SW480 (cell line): ENCODE measurements at regions not wholly inside any gene's neighbourhood (a gene's known extent, or its start where the extent isn't known, plus 50 kb on each side); places are given as distances from the start of the nearest gene placed in this dataset.

Experiments used
- DNase-seq: peaks from one replicate; pipeline ENCODE4 v3.0.0-alpha.2; 2016; ENCODE audit warnings: low spot score

DNA sequence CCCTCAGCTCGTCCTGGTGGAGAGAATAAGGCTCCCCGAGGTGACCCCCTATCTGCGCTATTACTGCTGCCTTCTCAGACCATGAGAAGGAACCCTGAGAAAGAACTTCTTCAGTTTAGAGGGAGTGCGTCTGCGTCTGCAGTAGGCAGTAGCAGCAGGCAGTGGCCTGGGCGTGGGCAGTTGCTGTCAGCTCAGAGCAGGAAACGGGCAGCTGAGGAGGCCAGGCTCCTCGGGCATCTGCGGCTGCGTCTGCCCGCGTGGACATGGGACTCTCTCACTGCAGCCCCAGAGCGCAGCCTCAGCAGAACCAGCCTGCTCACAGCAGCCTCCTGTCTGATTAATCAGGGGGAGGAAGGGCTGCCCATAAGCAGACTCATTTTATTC lies 49.8 kb upstream of the FCN1 start:
- no peak for DNase-seq

DNA sequence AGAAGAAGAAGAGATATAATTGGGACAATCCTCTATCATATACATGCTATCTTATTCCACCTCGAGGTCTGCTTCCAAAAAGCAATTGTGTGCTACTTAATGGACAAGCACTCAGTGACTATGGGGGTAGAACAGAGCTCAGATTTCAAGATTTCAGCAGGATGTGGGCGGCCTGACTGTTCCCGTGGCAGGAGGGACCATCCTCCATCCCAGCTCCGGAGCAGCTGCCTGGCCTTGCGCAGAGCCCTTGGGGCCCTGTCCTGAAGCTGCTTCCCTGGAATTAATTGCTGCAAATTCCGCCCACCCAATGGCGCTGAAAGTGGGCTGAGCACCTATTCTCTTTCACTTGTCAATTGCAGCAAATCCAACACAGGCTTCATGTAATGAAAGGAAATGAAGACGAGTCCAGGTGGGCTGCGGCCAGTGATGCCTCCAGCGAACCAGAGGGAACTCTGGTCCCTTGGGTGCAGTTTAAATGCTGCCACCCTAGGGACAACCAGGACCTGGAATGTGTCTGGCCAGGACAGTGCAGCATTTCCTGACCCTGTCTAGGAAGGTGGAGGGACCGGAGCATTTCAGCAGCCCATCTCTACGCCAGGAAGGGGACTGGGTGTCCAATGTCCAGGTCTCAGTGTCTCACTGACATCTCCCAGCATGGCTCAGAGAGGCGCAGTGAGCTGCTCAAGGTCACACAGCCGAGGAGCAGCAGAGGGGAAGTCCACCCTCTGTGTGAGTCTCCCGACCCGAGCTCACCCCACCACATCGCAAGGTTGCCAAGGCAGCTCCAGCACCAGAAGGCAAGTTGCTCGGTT lies 50.5 kb upstream of the FCN1 start:
- no peak for DNase-seq

DNA sequence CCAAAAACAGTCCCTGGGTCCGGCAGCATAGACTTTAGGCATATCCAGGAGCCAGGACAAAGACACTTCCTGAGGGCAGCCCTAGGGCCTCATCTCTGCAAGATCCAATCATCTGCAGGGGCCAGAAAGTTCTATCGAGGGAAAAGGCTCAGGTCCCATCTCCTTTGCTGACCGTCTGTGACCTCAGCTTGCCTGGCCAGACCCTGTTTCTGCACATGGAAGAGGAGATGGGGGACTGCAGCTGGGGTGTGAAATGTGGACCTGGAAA lies 51.0 kb upstream of the FCN1 start:
- DNase-seq: no peak

DNA sequence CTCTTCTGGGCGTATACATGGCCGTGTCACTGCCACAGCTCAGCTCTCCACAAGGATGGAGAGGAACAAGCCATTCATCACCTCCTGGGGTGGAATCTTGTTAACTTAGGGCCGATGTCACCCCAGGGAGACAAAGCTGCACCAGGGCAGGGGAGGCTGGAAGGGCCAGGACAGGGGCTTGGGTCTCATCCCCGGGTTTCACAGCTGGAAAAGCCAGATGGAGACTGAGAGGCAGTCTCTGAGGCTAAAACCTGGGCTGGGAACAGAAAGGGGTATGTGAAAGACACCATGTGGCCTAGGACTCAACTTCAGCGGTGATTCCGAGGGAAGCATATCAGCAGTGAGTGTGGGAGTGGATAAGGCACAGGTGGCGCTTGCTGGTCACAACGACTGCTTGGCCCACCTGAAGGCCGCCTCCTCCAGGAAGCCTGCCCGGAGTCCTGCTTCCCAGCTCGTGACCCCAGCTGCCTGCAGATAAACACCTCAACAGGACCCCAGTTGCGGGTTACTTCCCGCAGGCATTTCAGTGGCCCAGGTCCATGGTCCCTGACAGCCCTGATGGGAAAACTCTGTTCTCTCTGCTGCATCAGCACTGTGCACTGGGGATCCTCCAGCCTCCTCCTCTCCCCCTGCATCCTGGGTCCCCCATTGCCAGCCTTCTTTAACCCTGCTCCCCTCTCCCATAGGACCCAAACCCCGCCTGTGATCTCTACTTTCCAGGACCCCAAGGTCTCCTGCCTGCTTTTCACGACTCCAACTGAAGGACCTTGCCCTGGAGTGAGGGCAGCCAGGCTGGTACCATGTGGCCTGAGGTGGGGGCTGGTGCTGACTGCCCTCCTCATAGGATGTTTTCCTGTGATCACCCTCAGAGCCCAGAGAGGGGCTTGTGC lies 51.7 kb upstream of the FCN1 start:
- DNase-seq: no peak

DNA sequence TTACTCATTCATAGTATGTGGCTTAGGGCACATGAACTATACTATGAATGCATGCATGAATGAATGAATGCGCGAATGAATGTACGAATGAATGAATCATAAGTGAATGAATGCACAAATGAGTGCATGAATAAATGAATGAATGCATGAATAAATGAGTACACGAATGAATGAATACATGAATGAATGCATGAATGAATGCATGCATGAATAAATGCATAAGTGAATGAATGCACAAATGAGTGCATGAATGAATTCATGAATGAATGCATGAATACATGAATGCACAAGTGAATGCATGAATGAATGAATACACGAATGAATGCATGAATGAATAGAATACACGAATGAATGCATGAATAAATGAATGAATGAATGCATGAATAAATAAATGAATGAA lies 52.5 kb upstream of the FCN1 start:
- no peak for DNase-seq

DNA sequence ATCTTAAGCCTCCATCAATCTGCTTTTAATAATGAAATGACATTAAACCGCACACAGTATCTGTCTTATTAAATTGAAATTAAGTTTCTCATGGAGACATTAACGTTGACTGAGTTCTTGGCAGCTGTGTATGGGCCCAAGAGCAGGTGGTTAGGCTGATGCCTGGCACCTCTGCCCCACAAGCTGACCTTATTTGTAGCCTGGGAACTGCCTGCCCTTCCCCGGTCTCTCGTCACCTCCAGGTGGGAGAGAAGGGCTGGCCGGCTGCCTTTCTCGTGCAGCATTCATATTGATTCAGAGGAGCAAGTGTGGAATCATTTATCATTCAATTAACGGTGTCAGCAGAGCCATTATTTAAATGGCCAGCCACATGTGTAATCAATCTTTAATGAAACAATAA lies 53.0 kb upstream of the FCN1 start:
- DNase-seq: no peak

DNA sequence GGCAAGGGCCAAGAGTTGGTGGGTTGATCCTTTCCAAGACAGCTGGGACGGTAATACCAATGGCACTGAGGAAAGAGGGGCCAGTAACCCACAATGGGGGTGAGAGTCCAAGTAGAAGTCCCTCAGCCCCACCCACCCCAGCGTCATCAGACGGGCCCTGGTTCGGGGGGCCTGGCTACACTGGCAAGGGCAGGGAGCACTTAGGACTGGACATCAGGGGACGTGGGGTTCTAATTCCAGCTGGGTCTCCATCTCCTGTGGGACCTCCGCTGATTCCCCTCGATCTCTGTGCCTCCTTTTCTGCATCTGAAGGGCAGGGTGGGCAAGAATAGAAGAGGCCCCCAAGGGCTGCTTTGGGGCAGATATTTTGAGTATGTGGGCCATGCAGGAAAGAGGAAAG lies 53.5 kb upstream of the FCN1 start:
- DNase-seq: no peak

DNA sequence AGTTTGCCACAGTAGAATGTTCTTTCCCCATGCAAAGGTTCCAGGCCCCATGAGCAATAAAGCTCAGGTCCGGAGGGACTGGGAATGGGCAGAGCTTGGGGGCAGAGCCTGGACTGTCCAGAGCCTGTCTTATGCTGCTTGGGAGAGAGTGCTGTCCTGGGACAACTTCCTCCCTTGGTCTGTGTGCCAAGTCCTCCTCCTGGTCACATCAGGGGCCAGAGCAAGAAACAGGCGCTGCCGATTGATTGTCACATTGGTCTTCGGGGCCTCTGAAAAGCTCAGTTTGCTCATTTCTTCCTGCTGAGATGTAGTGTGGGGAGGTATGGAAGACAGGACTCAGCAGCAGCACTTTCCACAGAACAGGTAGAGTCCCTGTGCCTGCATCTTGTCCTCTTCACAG lies 54.0 kb upstream of the FCN1 start:
- no peak for DNase-seq

DNA sequence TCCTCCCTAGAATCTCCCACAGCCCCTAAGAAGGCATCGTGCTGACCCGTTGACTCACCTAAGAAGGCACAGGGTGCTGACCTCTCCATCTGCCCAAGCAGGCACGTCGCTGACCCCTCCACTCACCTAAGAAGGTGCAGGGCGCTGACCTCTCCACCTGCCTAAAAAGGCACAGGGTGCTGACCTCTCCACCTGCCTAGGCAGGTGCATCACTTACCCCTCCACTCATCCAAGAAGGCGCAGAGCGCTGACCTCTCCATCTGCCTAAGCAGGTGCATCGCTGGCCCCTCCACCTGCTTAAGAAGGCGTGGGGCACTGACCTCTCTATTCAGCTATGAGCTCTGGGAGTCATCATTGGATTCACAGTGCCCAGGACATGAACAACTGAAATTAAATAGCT lies 54.4 kb upstream of the FCN1 start:
- DNase-seq: no peak

DNA sequence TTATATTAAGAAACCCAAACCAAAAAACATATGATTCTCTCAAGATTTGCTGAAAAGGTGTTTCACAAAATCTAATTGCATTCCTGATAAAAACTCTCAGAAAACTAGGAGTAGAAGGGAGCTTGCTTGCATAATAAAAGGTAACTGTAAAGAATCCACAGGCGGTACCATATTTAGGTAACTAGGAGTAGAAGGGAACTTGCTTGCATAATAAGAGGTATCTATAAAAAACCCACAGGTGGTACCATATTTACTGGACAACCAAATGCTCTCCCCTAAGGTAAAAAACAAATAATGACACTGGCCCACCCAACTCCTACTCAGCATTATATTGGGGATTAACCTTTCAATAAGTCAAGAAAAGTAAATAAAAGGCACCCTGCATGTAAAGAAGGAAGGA lies 57.5 kb upstream of the FCN1 start:
- no peak for DNase-seq

DNA sequence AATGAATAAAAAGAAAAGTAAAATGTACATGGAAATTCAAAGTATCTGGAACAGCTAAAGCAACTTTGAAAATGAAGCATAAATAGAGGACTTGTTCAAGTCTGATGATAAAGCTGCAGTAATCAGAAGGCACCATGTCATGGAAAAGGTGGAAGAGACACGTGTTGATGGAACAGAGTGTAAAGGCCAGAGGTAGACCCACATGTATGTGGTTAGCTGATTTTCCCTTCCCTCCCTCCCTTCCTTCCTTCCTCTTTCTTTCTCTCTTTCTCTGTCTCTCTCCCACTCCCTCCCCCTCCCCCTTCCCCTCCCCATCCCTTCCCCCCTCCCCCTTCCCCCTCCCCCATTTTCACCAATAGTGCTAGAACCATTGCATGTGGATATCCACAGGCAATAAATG lies 58.7 kb upstream of the FCN1 start:
- no peak for DNase-seq

DNA sequence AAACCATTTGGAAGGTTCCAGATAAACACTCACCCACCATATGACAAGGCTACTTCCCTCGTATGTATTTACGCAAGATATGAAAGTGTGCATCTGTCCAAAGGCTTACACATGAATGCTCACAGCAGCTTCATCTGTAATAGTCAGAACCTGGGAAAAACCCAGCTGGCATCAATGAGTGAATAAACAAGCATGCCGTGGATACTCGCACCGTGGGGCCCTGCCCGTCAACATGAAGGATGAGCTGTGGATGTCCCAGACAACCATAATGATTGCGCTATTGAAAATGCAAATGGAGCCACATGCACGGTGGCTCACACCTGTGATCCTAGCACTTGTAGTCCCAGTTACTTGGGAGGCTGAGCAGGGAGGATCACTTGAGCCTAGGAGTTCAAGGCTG lies 60.6 kb upstream of the FCN1 start:
- no peak for DNase-seq

DNA sequence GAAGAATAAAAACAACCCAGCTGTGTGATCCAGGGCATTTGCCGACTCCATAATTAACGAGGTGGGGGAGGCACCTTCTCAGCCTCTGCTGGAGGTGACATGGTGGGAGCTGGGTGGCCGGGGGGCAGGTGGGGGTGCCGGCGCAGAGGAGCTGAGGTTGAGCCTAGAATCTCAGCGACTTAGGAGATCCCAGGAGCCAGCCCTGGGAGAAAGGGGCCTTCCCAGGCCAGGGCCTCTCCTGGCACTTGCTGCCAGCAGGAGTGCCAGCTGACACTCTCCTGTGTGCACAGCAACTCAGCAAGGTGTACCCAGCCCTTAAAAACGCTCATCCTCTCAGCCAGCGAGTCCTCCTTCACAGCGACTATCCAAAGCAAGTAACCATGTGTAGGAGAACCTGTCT lies 62.8 kb upstream of the FCN1 start:
- DNase-seq: no peak

DNA sequence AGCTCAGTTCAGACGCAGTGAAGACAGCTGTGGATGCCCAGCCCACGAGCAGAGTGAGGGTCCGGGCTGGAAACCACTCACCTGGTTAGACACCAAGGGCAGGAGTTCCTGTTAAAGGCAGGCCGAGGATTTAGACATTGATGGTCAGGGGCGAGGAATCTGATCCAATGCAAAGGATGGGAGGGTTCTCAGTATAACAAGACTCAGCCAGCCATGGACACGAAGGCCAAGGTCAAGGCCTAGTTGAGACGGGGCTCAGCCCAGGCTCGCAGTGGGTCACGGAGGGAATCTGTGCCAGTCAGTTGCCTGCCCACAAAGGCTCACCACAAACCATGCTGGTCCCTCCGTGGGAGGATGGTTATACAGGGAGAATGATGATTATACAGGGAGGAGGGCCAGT lies 63.3 kb upstream of the FCN1 start:
- no peak for DNase-seq

DNA sequence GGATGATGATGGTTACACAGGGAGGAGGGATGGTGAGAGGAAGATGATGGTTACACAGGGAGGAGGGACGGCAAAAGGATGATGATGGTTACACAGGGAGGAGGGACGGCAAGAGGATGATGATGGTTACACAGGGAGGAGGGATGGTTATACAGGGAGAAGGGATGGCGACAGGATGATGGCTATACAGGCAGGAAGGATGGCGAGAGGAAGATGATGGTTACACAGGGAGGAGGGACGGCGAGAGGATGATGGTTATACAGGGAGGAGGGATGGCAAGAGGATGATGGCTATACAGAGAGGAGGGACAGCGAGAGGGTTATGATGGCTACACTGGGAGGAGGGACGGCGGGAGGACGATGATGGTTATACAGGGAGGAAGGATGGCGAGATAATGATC lies 64.1 kb upstream of the FCN1 start:
- no peak for DNase-seq

DNA sequence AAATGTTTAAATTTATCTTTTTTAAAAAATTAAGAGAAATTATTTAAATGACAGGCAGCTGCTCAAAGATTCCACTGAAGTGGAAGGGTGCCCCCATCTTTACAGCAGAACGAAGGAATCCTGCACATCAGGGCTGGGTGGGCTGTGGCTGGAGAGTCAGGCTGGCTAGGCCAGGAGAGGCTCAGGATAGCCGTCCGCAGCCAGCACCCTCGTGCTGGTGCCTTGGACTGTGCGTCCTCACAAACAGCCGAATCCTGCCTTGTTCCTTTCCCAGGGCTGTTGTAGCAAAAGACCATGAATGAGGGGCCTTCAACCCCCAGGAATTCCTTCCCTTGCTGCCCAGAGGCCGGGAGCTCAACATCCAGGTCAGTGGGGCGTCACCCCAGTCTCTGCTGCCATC lies 64.6 kb upstream of the FCN1 start:
- no peak for DNase-seq

DNA sequence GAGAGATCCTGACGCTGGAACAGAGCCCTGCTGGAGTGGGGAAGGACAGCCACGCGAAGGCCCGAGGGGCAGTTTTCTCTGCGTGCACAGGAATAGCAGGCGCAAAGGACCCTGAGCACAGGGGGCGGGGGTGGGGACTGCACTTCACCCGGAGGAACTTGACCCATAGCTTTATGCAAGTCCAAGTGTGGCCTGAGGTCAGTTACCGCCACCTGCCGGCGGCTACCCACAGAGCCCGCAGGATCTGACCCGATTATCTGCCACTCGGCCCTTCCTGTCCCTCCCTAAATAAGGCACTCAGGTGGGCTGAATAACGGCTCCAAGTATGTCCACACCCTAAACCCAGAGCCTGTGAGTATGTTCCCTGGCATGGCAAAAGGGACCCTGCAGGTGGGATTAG lies 65.4 kb upstream of the FCN1 start:
- no peak for DNase-seq

DNA sequence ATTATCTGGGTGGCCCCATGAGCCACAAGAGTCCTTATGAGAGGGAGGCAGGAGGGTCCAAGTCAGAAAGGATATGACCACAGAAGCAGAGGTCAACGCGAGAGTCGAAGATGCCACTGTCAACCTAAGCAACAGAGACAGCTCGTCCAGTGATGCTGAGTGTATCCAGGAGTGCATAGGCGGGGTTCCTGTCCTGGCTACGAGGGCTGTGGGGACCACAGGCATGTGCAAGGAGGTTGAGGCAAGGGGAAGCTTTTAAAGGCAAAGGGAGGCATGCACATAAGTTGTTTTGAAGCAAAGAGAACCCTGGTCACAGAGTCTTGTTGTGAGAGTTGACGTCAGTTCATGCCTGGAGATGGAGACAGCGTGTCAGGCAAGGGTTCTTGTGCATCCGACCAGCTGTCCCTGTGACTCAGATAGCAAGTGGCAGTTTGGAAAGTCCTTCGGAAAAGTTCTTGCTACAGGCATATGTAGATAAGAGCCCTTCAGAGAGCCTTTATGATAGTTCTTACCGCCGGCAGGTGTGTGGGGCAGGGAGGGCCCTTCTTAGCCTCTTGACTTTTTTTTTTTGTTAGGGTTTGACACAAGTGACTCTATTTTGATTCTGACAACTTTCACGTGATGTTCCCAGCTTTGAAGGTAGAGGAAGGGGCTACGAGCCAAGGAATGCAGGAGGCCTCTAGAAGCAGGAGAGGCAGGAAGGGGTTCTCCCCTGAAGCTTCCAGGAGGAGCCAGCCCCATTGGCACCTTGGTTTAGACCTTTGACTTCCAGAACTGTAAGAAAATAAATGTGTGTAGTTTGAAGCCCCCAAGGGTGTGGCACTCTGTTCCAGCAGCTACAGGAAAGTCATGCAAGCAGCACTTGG lies 66.0 kb upstream of the FCN1 start:
- DNase-seq: no peak

DNA sequence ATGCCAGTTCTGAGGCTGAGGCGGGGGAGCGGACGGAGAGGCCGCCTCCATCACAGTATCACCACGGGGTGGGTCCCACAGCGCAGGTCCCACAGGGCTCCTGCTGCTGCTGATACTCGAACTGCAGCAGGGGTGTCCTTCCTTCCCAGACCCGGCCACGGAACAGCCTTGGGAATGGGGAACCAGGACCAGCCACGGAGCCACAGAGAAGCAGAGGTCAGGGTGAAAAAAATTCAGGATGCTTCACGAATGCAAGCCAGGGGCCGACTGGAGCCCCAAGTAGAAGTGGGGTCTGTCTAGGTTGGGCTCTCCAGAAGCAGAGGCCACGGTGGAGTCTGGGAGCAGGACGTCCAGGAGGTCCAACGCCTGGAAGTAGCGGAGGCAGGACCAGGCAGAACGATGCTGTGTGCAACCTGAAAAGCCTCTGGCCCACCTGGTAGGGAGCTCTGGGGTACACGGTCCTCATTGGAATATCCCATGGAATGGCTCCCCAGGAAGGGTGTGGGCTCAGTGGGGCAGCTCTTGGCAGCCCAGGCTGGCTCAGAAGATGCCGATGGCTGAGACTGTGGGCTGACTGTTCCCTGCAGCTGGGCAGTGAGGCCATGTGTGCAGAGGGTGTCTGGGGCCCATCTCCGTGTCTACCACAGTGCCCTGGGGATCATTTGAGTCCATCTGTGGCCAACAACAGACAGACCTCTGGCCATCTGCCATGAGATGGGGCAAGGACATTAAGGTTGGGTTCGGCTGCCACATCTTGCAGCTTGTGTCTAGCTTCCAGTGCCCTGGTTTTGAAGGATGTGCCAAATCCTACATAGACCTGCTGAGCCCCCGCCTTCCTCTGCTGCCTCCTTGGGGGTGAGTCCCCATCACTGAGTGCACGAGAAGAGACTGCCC lies 66.9 kb upstream of the FCN1 start:
- no peak for DNase-seq

DNA sequence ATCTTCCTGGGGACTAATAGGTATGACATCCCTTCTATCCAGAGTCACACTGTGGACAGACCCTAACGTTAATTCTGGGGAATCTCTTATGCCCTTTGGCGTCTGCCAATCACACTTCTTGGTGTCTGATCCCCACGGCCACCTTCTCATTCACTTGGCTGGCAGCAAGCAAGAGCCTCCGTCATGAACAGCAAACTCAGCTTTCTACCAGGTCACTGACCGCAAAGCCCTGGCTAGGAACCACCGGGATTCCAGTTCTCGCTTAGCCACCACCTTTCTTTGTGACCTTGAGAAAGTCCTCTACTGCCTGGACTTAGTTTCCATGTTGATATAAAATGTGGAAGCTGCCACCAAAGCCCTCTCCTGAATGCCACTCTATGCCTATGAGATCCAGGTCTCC lies 67.7 kb upstream of the FCN1 start:
- DNase-seq: no peak

DNA sequence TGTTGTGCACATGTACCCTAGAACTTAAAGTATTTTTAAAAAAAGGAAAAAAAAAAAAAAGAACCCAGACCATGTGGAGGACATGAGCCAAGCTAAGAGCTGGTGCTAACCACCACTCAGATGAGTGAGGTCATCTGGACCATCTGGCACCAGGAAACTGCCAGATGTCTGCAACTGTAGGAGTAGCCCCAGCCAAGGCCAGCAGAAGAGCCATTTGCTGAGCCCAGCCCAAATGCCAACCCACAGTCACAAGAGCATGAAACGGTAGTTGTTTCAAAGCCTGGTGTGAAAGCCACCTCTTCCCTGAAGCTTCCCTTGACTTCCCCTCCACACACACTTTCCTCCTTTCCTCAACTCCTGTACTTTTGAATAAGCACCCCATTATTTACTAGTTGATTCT lies 69.2 kb upstream of the FCN1 start:
- no peak for DNase-seq

DNA sequence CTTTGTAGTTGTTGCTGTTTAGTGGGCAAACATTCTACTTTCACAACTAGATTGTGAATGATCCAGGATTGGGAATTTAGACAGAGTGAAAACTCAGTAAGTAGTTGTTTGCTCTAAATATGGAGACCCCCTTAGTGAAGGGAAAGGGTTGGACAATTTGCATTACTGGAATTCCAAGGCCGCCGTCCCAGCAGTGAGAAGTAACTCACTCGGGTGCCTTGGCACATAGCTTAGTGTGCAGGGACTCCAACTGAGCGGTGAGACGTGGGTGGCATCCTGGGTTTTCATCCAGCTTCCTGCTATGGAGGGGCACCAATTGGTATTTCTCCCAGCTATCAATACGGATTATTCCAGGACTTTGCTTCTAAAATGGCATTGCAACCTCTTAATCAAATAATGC lies 69.7 kb upstream of the FCN1 start:
- DNase-seq: no peak
